HCT116 (cell line): ENCODE measurements at regions not wholly inside any gene's neighbourhood (a gene's known extent, or its start where the extent isn't known, plus 50 kb on each side); places are given as distances from the start of the nearest gene placed in this dataset.

ENCODE experiments used
- EZH2phosphoT487 ChIP-seq: fragments of 200-600 bp; IDR thresholded peaks from 2 replicates; pipeline ENCODE4 v1.6.1; 2018; ENCODE audit warnings: antibody characterized with exemption, borderline replicate concordance
- JUND ChIP-seq: IDR thresholded peaks from 2 replicates; pipeline ENCODE4 v1.6.1; 2012
- REST ChIP-seq: IDR thresholded peaks from 2 replicates; pipeline ENCODE4 v1.6.1; 2012; ENCODE audit warnings: low read depth
- YY1 ChIP-seq: IDR thresholded peaks from 2 replicates; pipeline ENCODE4 v1.6.1; 2011; ENCODE audit warnings: low read length, low read depth, moderate library complexity, mild to moderate bottlenecking; ENCODE audit not compliant: insufficient replicate concordance; ENCODE audit errors: extremely low read depth

GRCh38 chr7:148521271-148521670 is 69.3 kb upstream of the C7orf33 start:
- TF ChIP-seq EZH2phosphoT487 = no peak
- no peak for TF ChIP-seq YY1
- TF ChIP-seq JUND = no peak
- no peak for TF ChIP-seq REST
